HG02885 (cell line): ENCODE measurements at regions not wholly inside any gene's neighbourhood (a gene's known extent, or its start where the extent isn't known, plus 50 kb on each side); places are given as distances from the start of the nearest gene placed in this dataset.

Source experiments
- ATAC-seq: cut with Tn5 transposase; IDR thresholded peaks from one replicate; pipeline ENCODE4 v1.9.1; 2021; ENCODE audit warnings: mild to moderate bottlenecking; ENCODE audit not compliant: unreplicated experiment, poor library complexity

- ATAC-seq: no peak
Observed at GRCh38 chr2:235287375-235287733, 206.5 kb upstream of the AGAP1 start.

- no peak for ATAC-seq
Observed at GRCh38 chr2:235291461-235291860, 202.4 kb upstream of the AGAP1 start.

GRCh38 chr2:235293061-235293460 is 200.8 kb upstream of the AGAP1 start:
- no peak for ATAC-seq

- ATAC-seq: no peak
Observed at GRCh38 chr2:235295831-235296230, 198.0 kb upstream of the AGAP1 start.

- ATAC-seq: no peak
Observed at GRCh38 chr2:235300368-235301201, 193.3 kb upstream of the AGAP1 start.

GRCh38 chr2:235301202-235302076 is 192.4 kb upstream of the AGAP1 start:
- ATAC-seq: no peak

- no peak for ATAC-seq
Observed at GRCh38 chr2:235302263-235302662, 191.6 kb upstream of the AGAP1 start.

GRCh38 chr2:235303499-235304291 is 190.1 kb upstream of the AGAP1 start:
- no peak for ATAC-seq

GRCh38 chr2:235305678-235306077 is 188.2 kb upstream of the AGAP1 start:
- ATAC-seq: no peak

- no peak for ATAC-seq
Observed at GRCh38 chr2:235311044-235311443, 182.8 kb upstream of the AGAP1 start.

- ATAC-seq: no peak
Observed at GRCh38 chr2:235312571-235312970, 181.3 kb upstream of the AGAP1 start.

- no peak for ATAC-seq
Observed at GRCh38 chr2:235314371-235314930, 179.4 kb upstream of the AGAP1 start.

GRCh38 chr2:235319095-235319494 is 174.7 kb upstream of the AGAP1 start:
- ATAC-seq: no peak

- no peak for ATAC-seq
Observed at GRCh38 chr2:235320326-235320725, 173.5 kb upstream of the AGAP1 start.

GRCh38 chr2:235324324-235324723 is 169.5 kb upstream of the AGAP1 start:
- ATAC-seq: no peak

GRCh38 chr2:235325151-235325550 is 168.7 kb upstream of the AGAP1 start:
- no peak for ATAC-seq

- ATAC-seq: no peak
Observed at GRCh38 chr2:235328991-235329390, 164.9 kb upstream of the AGAP1 start.

GRCh38 chr2:235330775-235331451 is 162.9 kb upstream of the AGAP1 start:
- ATAC-seq: no peak

GRCh38 chr2:235332240-235332890 is 161.5 kb upstream of the AGAP1 start:
- no peak for ATAC-seq
